Effector memory CD4-positive, alpha-beta T cell (primary cell): ENCODE measurements at regions not wholly inside any gene's neighbourhood (a gene's known extent, or its start where the extent isn't known, plus 50 kb on each side); places are given as distances from the start of the nearest gene placed in this dataset.

Experiments used
- DNase-seq, 3 donors: peaks; one replicate each; pipeline ENCODE4 v3.0.0-alpha.2; 2020
- H3K27ac ChIP-seq: 2 replicates; pipeline ENCODE4 v1.7.0; 2013; ENCODE audit warnings: mild to moderate bottlenecking, low read length, moderate library complexity; ENCODE audit not compliant: insufficient read depth, poor library complexity, severe bottlenecking
- H3K27me3 ChIP-seq: replicated peaks from 2 replicates; pipeline ENCODE4 v1.7.0; 2013; ENCODE audit warnings: mild to moderate bottlenecking, low read length; ENCODE audit not compliant: insufficient read depth, control insufficient read depth, poor library complexity, severe bottlenecking
- H3K36me3 ChIP-seq: 2 replicates; pipeline ENCODE4 v1.7.0; 2013; ENCODE audit warnings: mild to moderate bottlenecking, low read length, moderate library complexity; ENCODE audit not compliant: control insufficient read depth, insufficient read depth
- H3K4me1 ChIP-seq: 2 replicates; pipeline ENCODE4 v1.7.0; 2013; ENCODE audit warnings: low read length, mild to moderate bottlenecking; ENCODE audit not compliant: control insufficient read depth, insufficient read depth, poor library complexity, severe bottlenecking
- H3K4me3 ChIP-seq: 2 replicates; pipeline ENCODE4 v1.7.0; 2013; ENCODE audit warnings: low read length, low read depth, mild to moderate bottlenecking; ENCODE audit not compliant: insufficient read depth, poor library complexity, severe bottlenecking
- H3K9me3 ChIP-seq: 2 replicates; pipeline ENCODE4 v1.7.0; 2013; ENCODE audit warnings: mild to moderate bottlenecking, low read length, moderate library complexity; ENCODE audit not compliant: control insufficient read depth

DNA sequence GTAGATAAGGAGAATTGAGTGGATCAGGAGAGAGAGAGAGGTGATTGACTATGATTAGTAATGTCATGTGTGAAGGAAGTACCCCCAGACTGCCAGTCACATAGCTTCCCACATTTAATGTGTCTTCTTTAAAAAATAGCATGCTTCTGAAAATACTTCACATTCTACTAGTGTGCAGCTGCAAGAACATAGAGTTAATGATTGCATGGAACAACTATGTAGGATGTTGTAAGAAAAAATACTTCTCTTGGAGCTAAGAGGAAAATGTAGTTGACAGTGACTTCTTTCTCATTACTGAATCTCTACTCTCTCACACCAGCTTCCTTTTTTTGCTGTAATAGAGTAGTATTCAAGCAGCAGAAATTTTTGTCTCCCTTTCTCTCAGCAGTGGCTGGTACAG lies 1016.2 kb downstream of the NLGN4Y start:
- no peaks in the 10 kb centered on the region for H3K4me1 ChIP-seq
- no peaks in the 10 kb centered on the region for H3K36me3 ChIP-seq
- no peak for DNase-seq
- no peaks in the 10 kb centered on the region for H3K9me3 ChIP-seq
- no peak overlapping the region for H3K4me3 ChIP-seq
- no peaks in the 10 kb centered on the region for H3K27me3 ChIP-seq
- no peak overlapping the region for H3K27ac ChIP-seq

DNA sequence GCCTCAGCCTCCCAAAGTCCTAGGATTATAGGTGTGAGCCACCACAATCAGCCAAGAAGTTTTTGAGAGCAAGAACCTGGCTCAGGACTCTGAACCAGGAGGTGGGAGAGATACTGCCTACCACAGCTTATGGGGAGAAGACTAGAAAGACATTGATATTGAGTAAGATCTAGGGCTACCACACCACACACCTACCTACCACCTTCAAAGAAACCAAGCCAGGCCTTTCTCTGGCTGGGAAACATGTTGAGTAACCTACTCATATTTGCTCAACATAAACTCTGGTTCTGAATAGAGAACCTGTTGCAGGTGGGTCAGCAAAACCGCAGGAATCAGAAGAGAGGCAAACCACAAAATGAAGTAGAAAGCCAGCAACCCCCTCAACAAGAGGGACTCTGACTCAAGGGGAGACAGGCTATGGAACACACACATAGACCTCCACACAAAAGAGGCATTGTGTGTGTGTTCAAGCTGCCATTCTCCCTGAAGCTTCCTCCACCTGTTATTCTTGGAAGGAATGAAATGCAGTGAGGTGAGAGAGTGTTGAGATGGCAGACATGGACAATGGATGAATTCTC lies 1021.9 kb downstream of the NLGN4Y start:
- DNase-seq: no peak
- Histone ChIP-seq H3K9me3 (no peaks in the 10 kb centered on the region), H3K4me1 (no peaks in the 10 kb centered on the region), H3K4me3 (no peak overlapping the region), H3K27ac (no peak overlapping the region), H3K36me3 (no peaks in the 10 kb centered on the region), H3K27me3 (no peaks in the 10 kb centered on the region)

DNA sequence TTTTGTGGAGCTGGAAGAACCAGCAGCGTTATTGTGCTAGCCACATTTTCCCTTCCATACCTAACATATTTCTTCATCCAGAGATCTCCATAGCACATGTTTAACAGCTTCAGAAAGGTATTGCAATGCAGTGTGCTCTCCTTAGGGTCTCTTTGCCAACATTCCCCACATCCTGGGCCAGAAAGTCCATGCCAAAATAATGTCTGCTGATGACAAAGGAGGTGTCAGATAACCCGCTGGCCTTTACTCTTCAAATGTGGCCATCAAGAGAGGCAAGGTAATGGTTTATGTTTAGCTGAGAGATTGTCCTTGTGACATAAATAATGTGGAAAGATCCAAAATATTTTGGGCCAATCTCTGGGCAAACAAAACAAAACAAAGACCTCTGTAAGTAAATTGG lies 1027.7 kb downstream of the NLGN4Y start:
- no peaks in the 10 kb centered on the region for H3K27me3 ChIP-seq
- no peak overlapping the region for H3K27ac ChIP-seq

DNA sequence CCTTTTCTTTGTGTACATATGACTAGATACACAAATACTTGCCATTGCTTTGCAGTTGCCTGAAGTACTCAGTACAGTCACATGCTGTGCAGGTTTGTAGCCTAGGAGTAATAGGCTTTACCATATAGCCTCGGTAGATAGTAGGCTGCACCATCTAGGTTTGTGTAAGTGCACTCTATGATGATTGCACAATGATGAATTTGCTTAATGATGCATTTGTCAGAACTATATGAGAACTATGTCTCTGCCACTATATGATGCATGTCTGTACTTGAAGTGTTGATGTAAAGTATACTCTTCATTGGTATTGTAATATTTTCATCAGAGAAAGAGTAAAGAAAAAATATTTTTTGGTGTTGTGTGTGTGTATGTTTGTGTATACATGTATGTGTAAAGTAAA lies 1030.7 kb downstream of the NLGN4Y start:
- Histone ChIP-seq H3K27me3 (no peaks in the 10 kb centered on the region), H3K36me3 (no peaks in the 10 kb centered on the region), H3K9me3 (no peaks in the 10 kb centered on the region), H3K4me3 (no peak overlapping the region), H3K4me1 (no peaks in the 10 kb centered on the region), H3K27ac (no peak overlapping the region)
- no peak for DNase-seq

More for the DNA sequence above, 1027.7 kb downstream of the NLGN4Y start:
- H3K4me1 ChIP-seq: no peaks in the 10 kb centered on the region
- H3K9me3 ChIP-seq: no peaks in the 10 kb centered on the region
- no peak for DNase-seq
- H3K36me3 ChIP-seq: no peaks in the 10 kb centered on the region
- H3K4me3 ChIP-seq: no peak overlapping the region

DNA sequence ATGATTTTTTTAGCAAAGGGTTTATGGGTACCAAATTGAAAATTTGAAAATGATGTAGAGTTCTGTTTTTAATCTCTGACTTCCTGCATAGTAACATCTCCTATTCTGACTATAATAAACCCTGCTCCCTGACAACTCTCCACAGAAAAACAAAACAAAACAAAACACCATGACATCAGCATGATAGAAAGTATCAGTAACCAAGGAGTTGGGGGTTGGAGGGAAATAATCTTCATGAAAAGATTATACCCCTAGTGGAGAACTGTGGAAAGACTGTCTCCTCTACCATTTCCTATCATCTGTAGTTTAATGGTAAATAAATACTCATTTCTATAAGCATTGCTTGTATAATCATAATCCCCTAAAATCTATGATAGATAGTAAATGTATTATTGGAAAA lies 1034.8 kb downstream of the NLGN4Y start:
- Histone ChIP-seq H3K36me3 (no peaks in the 10 kb centered on the region), H3K9me3 (no peaks in the 10 kb centered on the region), H3K27ac (no peak overlapping the region), H3K4me1 (no peaks in the 10 kb centered on the region), H3K4me3 (no peak overlapping the region), H3K27me3 (no peaks in the 10 kb centered on the region)
- no peak for DNase-seq

DNA sequence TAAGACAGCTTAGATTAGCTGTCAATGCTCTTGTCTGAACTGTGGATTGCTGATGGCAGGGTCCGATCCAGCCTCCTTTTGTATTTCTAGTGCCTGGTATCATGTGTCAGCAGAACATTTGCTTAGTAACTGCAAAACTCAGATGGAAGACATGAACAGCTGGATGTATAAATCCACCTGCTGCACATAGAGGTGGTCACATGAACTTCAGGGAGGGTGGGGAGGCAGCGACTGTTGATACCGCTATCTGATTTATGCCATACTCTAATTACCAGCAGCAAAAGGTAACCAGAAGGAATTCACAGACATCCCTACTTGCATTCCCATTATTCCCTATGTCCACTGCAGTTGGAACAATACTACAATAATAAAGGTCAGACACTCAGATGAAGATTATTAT lies 1036.5 kb downstream of the NLGN4Y start:
- Histone ChIP-seq H3K9me3 (no peaks in the 10 kb centered on the region), H3K27me3 (no peaks in the 10 kb centered on the region), H3K4me1 (no peaks in the 10 kb centered on the region), H3K4me3 (no peak overlapping the region), H3K36me3 (no peaks in the 10 kb centered on the region), H3K27ac (no peak overlapping the region)
- DNase-seq: no peak

DNA sequence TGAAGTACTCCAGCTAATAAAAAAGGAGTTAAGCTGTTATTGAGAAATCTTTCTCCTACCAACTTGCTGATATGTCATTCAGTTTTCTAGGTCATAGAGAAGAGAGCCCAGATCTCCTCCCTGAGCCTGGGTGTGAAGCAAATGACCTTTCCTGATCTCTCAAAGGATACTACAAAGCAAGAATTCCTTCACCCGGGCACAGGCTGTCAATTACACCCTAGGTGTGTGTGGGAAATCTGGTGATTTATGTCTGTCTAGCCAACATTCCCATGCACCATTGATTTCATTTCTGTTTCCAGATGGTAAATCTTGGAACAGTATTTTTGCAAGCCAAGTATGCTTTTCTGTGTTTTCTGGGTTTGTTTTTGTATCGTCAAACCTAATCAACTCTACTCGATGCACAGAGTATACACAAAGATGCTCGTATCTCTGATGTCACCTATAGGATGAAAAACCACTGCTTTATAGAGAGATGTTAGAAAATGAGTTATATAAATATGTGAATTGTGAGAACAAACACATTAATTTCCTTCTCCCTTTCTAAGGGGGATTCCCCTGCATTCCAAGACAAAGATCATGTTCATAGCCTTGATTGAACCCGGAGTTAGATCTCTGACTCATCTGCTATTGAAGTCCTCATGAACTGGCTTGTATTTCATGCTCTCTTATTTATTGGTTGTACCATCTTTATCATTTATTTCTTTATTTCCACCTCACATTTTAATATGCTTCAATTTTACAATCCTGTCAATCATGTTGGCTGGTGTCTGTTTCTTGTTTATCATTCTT lies 1037.4 kb downstream of the NLGN4Y start:
- no peak for DNase-seq
- no peaks in the 10 kb centered on the region for H3K27me3 ChIP-seq
- no peaks in the 10 kb centered on the region for H3K36me3 ChIP-seq
- no peaks in the 10 kb centered on the region for H3K9me3 ChIP-seq
- no peaks in the 10 kb centered on the region for H3K4me1 ChIP-seq
- H3K4me3 ChIP-seq: no peak overlapping the region
- H3K27ac ChIP-seq: no peak overlapping the region

DNA sequence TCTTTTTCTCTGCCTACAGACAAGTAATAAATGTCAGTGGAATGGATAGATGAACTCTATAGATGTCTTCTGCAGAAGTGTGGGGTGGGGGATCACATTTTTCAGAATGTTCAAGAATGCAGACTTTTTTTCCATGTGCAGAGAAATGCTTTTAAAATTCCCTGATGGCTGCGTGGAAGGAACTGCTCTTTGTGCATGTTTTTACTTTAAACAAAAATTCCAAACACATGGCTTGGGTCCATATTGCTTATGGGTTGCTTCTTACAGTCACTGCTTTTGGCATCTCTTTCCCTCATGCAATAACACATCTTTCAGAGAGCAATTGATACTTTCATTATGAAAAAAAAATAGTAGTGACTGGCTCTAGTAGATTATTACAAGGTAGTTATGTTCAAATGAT lies 1053.6 kb downstream of the NLGN4Y start:
- no peak overlapping the region for H3K27ac ChIP-seq

DNA sequence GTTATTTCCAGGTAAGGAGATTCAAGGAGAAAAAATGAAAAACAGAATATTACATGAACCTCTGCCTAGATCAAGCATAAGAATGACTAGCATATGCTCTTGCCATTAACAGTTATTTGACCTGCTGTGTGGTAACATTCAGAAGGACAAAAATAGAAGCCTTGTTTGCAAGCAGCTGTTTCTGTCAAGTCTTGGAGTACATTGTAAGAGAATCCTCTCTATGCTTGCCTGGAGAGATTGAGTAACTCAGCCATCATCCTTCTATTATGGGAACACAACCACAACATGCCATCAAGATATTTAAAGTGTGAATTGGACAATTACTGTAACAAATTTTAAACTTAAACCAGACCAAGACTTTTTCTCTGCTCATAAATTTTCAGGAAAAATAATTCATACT lies 1054.4 kb downstream of the NLGN4Y start:
- H3K9me3 ChIP-seq: no peaks in the 10 kb centered on the region
- no peak for DNase-seq

More for the DNA sequence above, 1053.6 kb downstream of the NLGN4Y start:
- H3K4me3 ChIP-seq: no peak overlapping the region
- no peaks in the 10 kb centered on the region for H3K9me3 ChIP-seq
- H3K4me1 ChIP-seq: no peaks in the 10 kb centered on the region
- no peaks in the 10 kb centered on the region for H3K27me3 ChIP-seq
- DNase-seq: no peak
- no peaks in the 10 kb centered on the region for H3K36me3 ChIP-seq

DNA sequence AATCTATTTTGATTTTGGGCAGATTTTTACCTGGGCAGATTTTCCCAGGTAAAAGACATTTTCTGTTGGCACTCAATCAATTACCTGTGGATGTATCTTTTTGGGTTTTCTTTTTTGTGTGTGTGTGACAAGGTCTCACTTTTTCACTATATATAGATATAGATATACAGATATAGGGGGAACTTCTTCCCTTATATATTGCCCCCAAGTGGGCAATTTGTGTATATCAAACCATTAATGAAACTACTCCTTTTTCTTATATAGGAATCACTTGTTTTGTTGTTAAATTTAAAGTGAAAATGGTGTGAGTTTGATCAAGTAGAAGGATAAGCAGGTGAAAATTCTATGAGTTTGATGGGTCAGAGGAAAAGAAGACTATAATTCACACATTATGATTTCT lies 1054.9 kb downstream of the NLGN4Y start:
- Histone ChIP-seq H3K36me3 (no peaks in the 10 kb centered on the region), H3K27ac (no peak overlapping the region), H3K4me3 (no peak overlapping the region), H3K9me3 (no peaks in the 10 kb centered on the region), H3K4me1 (no peaks in the 10 kb centered on the region), H3K27me3 (no peaks in the 10 kb centered on the region)
- no peak for DNase-seq

More for the DNA sequence above, 1054.4 kb downstream of the NLGN4Y start:
- Histone ChIP-seq H3K4me1 (no peaks in the 10 kb centered on the region), H3K27me3 (no peaks in the 10 kb centered on the region), H3K27ac (no peak overlapping the region), H3K4me3 (no peak overlapping the region), H3K36me3 (no peaks in the 10 kb centered on the region)
